A549 (cell line): ENCODE measurements at regions not wholly inside any gene's neighbourhood (a gene's known extent, or its start where the extent isn't known, plus 50 kb on each side); places are given as distances from the start of the nearest gene placed in this dataset.

ENCODE experiments used
- CEBPB ChIP-seq, 2 experiments: fragments of >200 bp in 1 of 2; sonication (Bioruptor Twin) in 1 of 2; formaldehyde crosslinking in 1 of 2; IDR thresholded peaks; 2 replicates each; pipeline ENCODE4 v1.6.1; 2012 to 2016
- RFX5 ChIP-seq: fragments of 450-650 bp; IDR thresholded peaks from 2 replicates; pipeline ENCODE4 v1.7.1; 2014; ENCODE audit warnings: antibody characterized with exemption, mild to moderate bottlenecking, moderate library complexity

DNA sequence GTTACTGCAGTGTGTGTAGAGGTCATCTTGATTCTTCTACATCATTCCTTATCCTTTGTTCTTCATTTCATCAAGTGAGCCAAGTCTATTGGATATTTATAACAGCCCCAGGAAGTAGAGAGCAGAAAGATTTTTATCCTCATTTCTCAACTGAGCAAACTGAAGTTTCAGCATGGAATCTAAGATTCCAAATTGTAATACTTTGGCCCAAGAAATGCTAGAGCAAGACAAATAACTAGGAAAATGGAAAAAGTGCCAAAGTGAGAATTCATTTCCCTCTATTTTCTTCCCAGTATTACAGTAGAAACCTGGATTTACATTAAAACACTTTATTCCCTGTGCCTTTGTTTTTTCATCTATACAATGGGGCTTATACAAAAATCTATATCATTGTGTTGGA is 346.8 kb downstream of the ARPP21 start:
- TF ChIP-seq CEBPB (IDR thresholded peaks at IDR 0.05) = no peak
- no peak for TF ChIP-seq RFX5
